Neural cell (in vitro differentiated cells): ENCODE measurements at regions not wholly inside any gene's neighbourhood (a gene's known extent, or its start where the extent isn't known, plus 50 kb on each side); places are given as distances from the start of the nearest gene placed in this dataset.

Experiments
- CTCF ChIP-seq: fragments of 450-650 bp; IDR thresholded peaks from 2 replicates; pipeline ENCODE4 v1.5.1; 2014; ENCODE audit warnings: antibody characterized with exemption, mild to moderate bottlenecking, moderate library complexity; ENCODE audit not compliant: poor library complexity, severe bottlenecking
- EP300 ChIP-seq: fragments of 450-650 bp; conservative IDR thresholded peaks from 2 replicates; pipeline ENCODE4 v1.6.1; 2014; ENCODE audit warnings: antibody characterized with exemption, mild to moderate bottlenecking, moderate library complexity; ENCODE audit not compliant: poor library complexity, severe bottlenecking
- EZH2 ChIP-seq: fragments of 200-600, 300-800 bp; shearing (Covaris generic), sonication (generic); IDR thresholded peaks from 2 replicates; pipeline ENCODE4 v1.6.1; 2014; ENCODE audit warnings: antibody characterized with exemption, low read length, borderline replicate concordance, mild to moderate bottlenecking; ENCODE audit not compliant: insufficient read depth, poor library complexity, severe bottlenecking
- REST ChIP-seq: IDR thresholded peaks from 2 replicates; pipeline ENCODE4 v1.6.1; 2012; ENCODE audit warnings: borderline replicate concordance
- SMC3 ChIP-seq: fragments of 450-650 bp; conservative IDR thresholded peaks from 2 replicates; pipeline ENCODE4 v1.6.1; 2014; ENCODE audit warnings: antibody characterized with exemption, mild to moderate bottlenecking, moderate library complexity; ENCODE audit not compliant: poor library complexity

- TF ChIP-seq CTCF (no peak), EP300 (no peak), REST (no peak), EZH2 (no peak), SMC3 (no peak)
Observed at GRCh38 chr11:131279654-131280384, 90.6 kb upstream of the NTM start.
